GM23338 (cell line): ENCODE measurements at regions not wholly inside any gene's neighbourhood (a gene's known extent, or its start where the extent isn't known, plus 50 kb on each side); places are given as distances from the start of the nearest gene placed in this dataset.
"Not testable (repeated sequence)": the region's sequence is repeated elsewhere in the genome, so short reads cannot be mapped to it uniquely, and the experiment has no call there.

Experiments
- ATAC-seq: fragments of 200-7000 bp; cut with Tn5 transposase; 3 replicates; pipeline ENCODE4 v1.9.1; 2020
- DNase-seq: peaks from one replicate; pipeline ENCODE4 v3.0.0-alpha.2; 2015; ENCODE audit warnings: low spot score
- H2AFZ ChIP-seq: fragments of 200-600 bp; sonication (generic); 2 replicates; pipeline ENCODE4 v1.8.0; 2016; ENCODE audit warnings: antibody characterized with exemption, mild to moderate bottlenecking, moderate library complexity
- H3F3A ChIP-seq: fragments of 200-600 bp; sonication (generic); replicated peaks from 2 replicates; pipeline ENCODE4 v1.8.0; 2017; ENCODE audit warnings: antibody characterized with exemption, mixed run types, low read depth
- H3K27ac ChIP-seq: fragments of 200-600 bp; sonication (generic); 2 replicates; pipeline ENCODE4 v1.6.1; 2016; ENCODE audit warnings: low read depth
- H3K27me3 ChIP-seq: fragments of 200-600 bp; sonication (generic); 2 replicates; pipeline ENCODE4 v1.8.0; 2016; ENCODE audit warnings: mild to moderate bottlenecking, mixed run types, moderate library complexity; ENCODE audit not compliant: insufficient read depth
- H3K36me3 ChIP-seq: fragments of 200-600 bp; sonication (generic); 2 replicates; pipeline ENCODE4 v1.8.0; 2016; ENCODE audit warnings: mild to moderate bottlenecking; ENCODE audit not compliant: insufficient read depth
- H3K4me1 ChIP-seq: fragments of 200-600 bp; sonication (generic); 2 replicates; pipeline ENCODE4 v1.8.0; 2016; ENCODE audit warnings: mild to moderate bottlenecking, moderate library complexity; ENCODE audit not compliant: insufficient read depth
- H3K4me2 ChIP-seq: fragments of 200-600 bp; sonication (generic); 2 replicates; pipeline ENCODE4 v1.7.1; 2017; ENCODE audit warnings: mixed run types
- H3K4me3 ChIP-seq: fragments of 200-600 bp; sonication (generic); 2 replicates; pipeline ENCODE4 v1.6.1; 2016; ENCODE audit warnings: mixed run types
- H3K79me2 ChIP-seq: fragments of 200-600 bp; sonication (generic); replicated peaks from 2 replicates; pipeline ENCODE4 v1.8.0; 2017; ENCODE audit warnings: mild to moderate bottlenecking; ENCODE audit not compliant: insufficient read depth
- H3K9me2 ChIP-seq: fragments of 200-600 bp; sonication (generic); 2 replicates; pipeline ENCODE4 v1.8.0; 2017; ENCODE audit not compliant: insufficient read depth
- H4K20me1 ChIP-seq: fragments of 200-600 bp; sonication (generic); replicated peaks from 2 replicates; pipeline ENCODE4 v1.8.0; 2017; ENCODE audit warnings: mild to moderate bottlenecking; ENCODE audit not compliant: insufficient read depth
- H3K27ac Mint-ChIP-seq: 2 replicates; pipeline ENCODE4 v1.8.0; 2020; ENCODE audit warnings: inconsistent platforms, mild to moderate bottlenecking, moderate library complexity, mixed read lengths
- H3K27me3 Mint-ChIP-seq: 3 replicates; pipeline ENCODE4 v1.8.0; 2022; ENCODE audit warnings: low read depth, mild to moderate bottlenecking, moderate library complexity, mixed read lengths, inconsistent platforms; ENCODE audit not compliant: insufficient read depth, poor library complexity
- H3K36me3 Mint-ChIP-seq: 3 replicates; pipeline ENCODE4 v1.8.0; 2021; ENCODE audit warnings: low read depth, mild to moderate bottlenecking, inconsistent platforms, moderate library complexity, mixed read lengths
- H3K4me1 Mint-ChIP-seq: 3 replicates; pipeline ENCODE4 v1.8.0; 2020; ENCODE audit warnings: mild to moderate bottlenecking, inconsistent platforms, mixed read lengths
- H3K4me3 Mint-ChIP-seq: 3 replicates; pipeline ENCODE4 v1.8.0; 2021; ENCODE audit warnings: moderate library complexity, mild to moderate bottlenecking, inconsistent platforms, mixed read lengths
- H3K9me3 Mint-ChIP-seq: 3 replicates; pipeline ENCODE4 v1.8.0; 2020; ENCODE audit warnings: moderate library complexity, mild to moderate bottlenecking, inconsistent platforms, mixed read lengths
- ETS1 ChIP-seq: IDR thresholded peaks from 2 replicates; pipeline ENCODE4 v1.6.1; 2016; ENCODE audit warnings: antibody characterized with exemption
- ZNF331 ChIP-seq: fragments of 250-450 bp; sonication (Bioruptor Pico); IDR thresholded peaks from 2 replicates; pipeline ENCODE4 v1.5.0; 2020; ENCODE audit warnings: low read depth, mild to moderate bottlenecking, moderate library complexity
- TF ChIP-seq, protein P1 (sequence below): fragments of 250-450 bp; sonication (Bioruptor Pico); IDR thresholded peaks from 2 replicates; pipeline ENCODE4 v1.5.0; 2020; ENCODE audit warnings: mild to moderate bottlenecking, moderate library complexity

GRCh38 chr18:14997357-14997756 lies 249.4 kb downstream of the ANKRD30B start (continued):
- TF ChIP-seq, protein P1, sequence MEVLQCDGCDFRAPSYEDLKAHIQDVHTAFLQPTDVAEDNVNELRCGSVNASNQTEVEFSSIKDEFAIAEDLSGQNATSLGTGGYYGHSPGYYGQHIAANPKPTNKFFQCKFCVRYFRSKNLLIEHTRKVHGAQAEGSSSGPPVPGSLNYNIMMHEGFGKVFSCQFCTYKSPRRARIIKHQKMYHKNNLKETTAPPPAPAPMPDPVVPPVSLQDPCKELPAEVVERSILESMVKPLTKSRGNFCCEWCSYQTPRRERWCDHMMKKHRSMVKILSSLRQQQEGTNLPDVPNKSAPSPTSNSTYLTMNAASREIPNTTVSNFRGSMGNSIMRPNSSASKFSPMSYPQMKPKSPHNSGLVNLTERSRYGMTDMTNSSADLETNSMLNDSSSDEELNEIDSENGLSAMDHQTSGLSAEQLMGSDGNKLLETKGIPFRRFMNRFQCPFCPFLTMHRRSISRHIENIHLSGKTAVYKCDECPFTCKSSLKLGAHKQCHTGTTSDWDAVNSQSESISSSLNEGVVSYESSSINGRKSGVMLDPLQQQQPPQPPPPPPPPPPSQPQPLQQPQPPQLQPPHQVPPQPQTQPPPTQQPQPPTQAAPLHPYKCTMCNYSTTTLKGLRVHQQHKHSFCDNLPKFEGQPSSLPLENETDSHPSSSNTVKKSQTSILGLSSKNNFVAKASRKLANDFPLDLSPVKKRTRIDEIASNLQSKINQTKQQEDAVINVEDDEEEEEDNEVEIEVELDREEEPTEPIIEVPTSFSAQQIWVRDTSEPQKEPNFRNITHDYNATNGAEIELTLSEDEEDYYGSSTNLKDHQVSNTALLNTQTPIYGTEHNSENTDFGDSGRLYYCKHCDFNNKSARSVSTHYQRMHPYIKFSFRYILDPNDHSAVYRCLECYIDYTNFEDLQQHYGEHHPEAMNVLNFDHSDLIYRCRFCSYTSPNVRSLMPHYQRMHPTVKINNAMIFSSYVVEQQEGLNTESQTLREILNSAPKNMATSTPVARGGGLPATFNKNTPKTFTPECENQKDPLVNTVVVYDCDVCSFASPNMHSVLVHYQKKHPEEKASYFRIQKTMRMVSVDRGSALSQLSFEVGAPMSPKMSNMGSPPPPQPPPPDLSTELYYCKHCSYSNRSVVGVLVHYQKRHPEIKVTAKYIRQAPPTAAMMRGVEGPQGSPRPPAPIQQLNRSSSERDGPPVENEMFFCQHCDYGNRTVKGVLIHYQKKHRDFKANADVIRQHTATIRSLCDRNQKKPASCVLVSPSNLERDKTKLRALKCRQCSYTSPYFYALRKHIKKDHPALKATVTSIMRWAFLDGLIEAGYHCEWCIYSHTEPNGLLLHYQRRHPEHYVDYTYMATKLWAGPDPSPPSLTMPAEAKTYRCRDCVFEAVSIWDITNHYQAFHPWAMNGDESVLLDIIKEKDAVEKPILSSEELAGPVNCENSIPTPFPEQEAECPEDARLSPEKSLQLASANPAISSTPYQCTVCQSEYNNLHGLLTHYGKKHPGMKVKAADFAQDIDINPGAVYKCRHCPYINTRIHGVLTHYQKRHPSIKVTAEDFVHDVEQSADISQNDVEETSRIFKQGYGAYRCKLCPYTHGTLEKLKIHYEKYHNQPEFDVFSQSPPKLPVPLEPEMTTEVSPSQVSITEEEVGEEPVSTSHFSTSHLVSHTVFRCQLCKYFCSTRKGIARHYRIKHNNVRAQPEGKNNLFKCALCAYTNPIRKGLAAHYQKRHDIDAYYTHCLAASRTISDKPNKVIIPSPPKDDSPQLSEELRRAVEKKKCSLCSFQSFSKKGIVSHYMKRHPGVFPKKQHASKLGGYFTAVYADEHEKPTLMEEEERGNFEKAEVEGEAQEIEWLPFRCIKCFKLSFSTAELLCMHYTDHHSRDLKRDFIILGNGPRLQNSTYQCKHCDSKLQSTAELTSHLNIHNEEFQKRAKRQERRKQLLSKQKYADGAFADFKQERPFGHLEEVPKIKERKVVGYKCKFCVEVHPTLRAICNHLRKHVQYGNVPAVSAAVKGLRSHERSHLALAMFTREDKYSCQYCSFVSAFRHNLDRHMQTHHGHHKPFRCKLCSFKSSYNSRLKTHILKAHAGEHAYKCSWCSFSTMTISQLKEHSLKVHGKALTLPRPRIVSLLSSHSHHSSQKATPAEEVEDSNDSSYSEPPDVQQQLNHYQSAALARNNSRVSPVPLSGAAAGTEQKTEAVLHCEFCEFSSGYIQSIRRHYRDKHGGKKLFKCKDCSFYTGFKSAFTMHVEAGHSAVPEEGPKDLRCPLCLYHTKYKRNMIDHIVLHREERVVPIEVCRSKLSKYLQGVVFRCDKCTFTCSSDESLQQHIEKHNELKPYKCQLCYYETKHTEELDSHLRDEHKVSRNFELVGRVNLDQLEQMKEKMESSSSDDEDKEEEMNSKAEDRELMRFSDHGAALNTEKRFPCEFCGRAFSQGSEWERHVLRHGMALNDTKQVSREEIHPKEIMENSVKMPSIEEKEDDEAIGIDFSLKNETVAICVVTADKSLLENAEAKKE = no peak
- no peak for TF ChIP-seq ZNF331 (CRISPR knock-in tag)
- no peak for TF ChIP-seq ETS1

DNA sequence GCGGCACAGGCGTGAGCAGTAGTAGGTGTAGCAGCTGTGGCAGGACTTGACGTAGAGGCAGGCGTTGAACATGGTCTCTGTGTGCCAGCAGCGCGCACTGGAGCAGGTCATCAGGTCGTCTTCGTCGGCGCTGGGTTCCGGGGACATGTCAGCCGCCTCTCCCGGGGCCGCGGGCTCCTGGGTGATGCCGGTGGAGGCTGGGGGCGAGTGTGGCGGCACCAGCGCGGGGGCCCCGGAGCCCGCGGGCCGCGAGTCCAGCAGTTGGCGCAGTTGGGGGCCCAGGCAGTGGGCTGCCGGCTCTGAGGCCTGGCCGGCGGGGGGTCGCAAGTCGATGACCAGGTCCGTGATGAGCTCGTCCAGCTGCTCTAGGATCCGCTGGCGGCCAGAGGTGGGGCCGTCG lies 249.9 kb downstream of the ANKRD30B start:
- H4K20me1 ChIP-seq, H3K27ac ChIP-seq, H3K27me3 Mint-ChIP-seq, H3F3A ChIP-seq, H3K4me1 Mint-ChIP-seq, H3K36me3 Mint-ChIP-seq, H3K27me3 ChIP-seq, H3K36me3 ChIP-seq, DNase-seq, H3K4me1 ChIP-seq, H3K4me2 ChIP-seq, ATAC-seq, H3K4me3 Mint-ChIP-seq, H2AFZ ChIP-seq, H3K79me2 ChIP-seq, H3K4me3 ChIP-seq, H3K27ac Mint-ChIP-seq, H3K9me2 ChIP-seq: not testable (repeated sequence)
- H3K9me3 Mint-ChIP-seq = peaks cover 46% of the 10 kb centered on the region

DNA sequence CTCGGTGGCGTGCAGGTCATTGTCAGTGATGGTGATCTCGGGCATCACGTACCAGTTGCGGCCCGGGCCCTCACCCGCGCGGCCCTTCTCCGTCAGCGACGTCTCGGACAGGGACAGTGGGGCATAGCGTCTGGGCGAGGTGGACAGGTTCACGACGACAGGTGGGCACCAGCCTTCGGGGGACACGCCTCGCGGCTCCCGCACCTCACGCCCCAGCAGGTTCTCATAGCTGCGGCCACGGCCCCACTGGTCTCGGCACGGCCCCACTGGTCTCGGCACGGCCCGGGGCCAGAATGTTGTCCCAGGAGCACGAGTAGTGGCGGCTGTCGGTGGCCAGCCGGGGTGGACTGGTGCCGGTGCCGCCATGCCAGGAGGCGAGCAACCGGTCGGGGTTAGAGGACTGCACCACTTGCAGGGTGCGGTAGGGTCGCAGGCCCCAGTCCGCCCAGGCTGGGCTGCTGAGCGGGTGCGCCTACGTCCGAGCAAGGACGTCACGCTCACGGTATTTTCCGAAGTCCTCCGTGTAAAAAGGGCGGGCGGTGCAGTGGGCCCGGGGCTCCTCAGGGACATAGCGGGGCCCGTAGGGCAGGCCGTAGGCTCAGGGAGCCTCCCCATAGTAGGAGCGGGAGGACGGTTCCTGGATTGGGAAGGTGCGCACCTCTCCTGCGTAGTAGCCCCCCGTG lies 250.5 kb downstream of the ANKRD30B start:
- not testable (repeated sequence) for ATAC-seq, H4K20me1 ChIP-seq, H3K36me3 ChIP-seq, H2AFZ ChIP-seq, H3K4me1 Mint-ChIP-seq, H3K27ac Mint-ChIP-seq, H3K27ac ChIP-seq, H3K4me2 ChIP-seq, H3K4me1 ChIP-seq, H3K9me2 ChIP-seq, H3K27me3 ChIP-seq, H3K36me3 Mint-ChIP-seq, H3K4me3 ChIP-seq, H3F3A ChIP-seq, H3K4me3 Mint-ChIP-seq, DNase-seq, H3K79me2 ChIP-seq, H3K27me3 Mint-ChIP-seq
- H3K9me3 Mint-ChIP-seq = peaks cover 45% of the 10 kb centered on the region
